HCT116 (cell line): ENCODE measurements at regions not wholly inside any gene's neighbourhood (a gene's known extent, or its start where the extent isn't known, plus 50 kb on each side); places are given as distances from the start of the nearest gene placed in this dataset.

Source experiments
- ATF3 ChIP-seq: IDR thresholded peaks from 2 replicates; pipeline ENCODE4 v1.6.1; 2012
- CBX3 ChIP-seq: IDR thresholded peaks from 2 replicates; pipeline ENCODE4 v1.6.1; 2012; ENCODE audit warnings: low read depth
- CEBPB ChIP-seq: IDR thresholded peaks from 2 replicates; pipeline ENCODE4 v1.6.1; 2012; ENCODE audit warnings: low read depth
- EGR1 ChIP-seq: IDR thresholded peaks from 2 replicates; pipeline ENCODE4 v1.6.1; 2012; ENCODE audit warnings: low read depth
- EZH2phosphoT487 ChIP-seq: fragments of 200-600 bp; IDR thresholded peaks from 2 replicates; pipeline ENCODE4 v1.6.1; 2018; ENCODE audit warnings: antibody characterized with exemption, borderline replicate concordance
- JUND ChIP-seq: IDR thresholded peaks from 2 replicates; pipeline ENCODE4 v1.6.1; 2012
- POLR2A ChIP-seq: IDR thresholded peaks from 2 replicates; pipeline ENCODE4 v1.7.0; 2011; ENCODE audit warnings: borderline replicate concordance; ENCODE audit not compliant: insufficient read depth, insufficient read length; ENCODE audit errors: extremely low read depth
- POLR2AphosphoS5 ChIP-seq: IDR thresholded peaks from 2 replicates; pipeline ENCODE4 v1.6.1; 2011; ENCODE audit warnings: mild to moderate bottlenecking, low read depth, low read length, moderate library complexity
- REST ChIP-seq: IDR thresholded peaks from 2 replicates; pipeline ENCODE4 v1.6.1; 2012; ENCODE audit warnings: low read depth
- SIN3A ChIP-seq: IDR thresholded peaks from 2 replicates; pipeline ENCODE4 v1.6.1; 2012; ENCODE audit warnings: low read depth
- YY1 ChIP-seq: IDR thresholded peaks from 2 replicates; pipeline ENCODE4 v1.6.1; 2011; ENCODE audit warnings: low read length, low read depth, moderate library complexity, mild to moderate bottlenecking; ENCODE audit not compliant: insufficient replicate concordance; ENCODE audit errors: extremely low read depth
- TF ChIP-seq, protein P1 (sequence below), 3 experiments: fragments of 200-600 bp in 1 of 3; sonication (generic) in 1 of 3; IDR thresholded peaks in 2 of 3; conservative IDR thresholded peaks in 1 of 3; 2 replicates each; pipeline ENCODE4 v1.5.1; 2012 to 2017; ENCODE audit warnings: low read depth in 2 of 3, low read length in 2 of 3, antibody characterized with exemption in 1 of 3, borderline replicate concordance in 1 of 3, control low read depth in 1 of 3, mild to moderate bottlenecking in 1 of 3, mixed read lengths in 1 of 3, mixed run types in 1 of 3, moderate library complexity in 1 of 3; ENCODE audit not compliant: insufficient read depth in 1 of 3
- TF ChIP-seq, protein P2 (sequence below): IDR thresholded peaks from 2 replicates; pipeline ENCODE4 v1.6.1; 2011; ENCODE audit warnings: mild to moderate bottlenecking, low read length, moderate library complexity; ENCODE audit not compliant: insufficient replicate concordance; ENCODE audit errors: extremely low read depth

DNA sequence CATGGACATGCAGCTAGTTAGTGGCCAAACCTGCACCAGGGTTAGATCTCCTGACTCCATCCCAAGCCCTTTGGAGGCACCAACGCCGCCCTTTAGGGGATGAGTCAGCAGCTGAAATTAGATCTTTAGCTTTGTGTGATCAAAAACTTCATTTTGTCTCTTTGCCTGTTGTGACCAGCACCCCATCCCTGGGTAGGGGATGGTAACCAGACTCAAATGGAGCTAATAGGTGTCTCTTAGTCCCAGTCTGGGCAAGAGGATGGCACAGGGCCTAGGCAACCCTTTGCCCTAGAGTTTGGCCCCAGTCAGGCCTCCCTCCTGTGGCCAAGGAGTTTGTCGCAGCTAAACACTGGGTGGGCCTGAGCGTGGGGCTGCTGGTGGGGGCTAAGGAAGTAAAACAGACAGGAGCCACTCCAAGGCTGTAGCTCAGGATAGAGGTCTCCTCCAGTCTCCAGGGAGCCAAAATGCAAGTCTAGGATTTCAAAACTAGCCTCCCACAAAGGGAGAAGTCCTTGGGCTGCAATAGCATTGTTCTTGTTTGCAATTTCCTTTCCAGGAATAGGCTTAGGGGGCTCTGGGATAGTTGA lies 105.1 kb downstream of the CPN2 start:
- no peak for TF ChIP-seq EZH2phosphoT487
- TF ChIP-seq JUND, result no peak
- TF ChIP-seq EGR1, result no peak
- TF ChIP-seq, protein P1, sequence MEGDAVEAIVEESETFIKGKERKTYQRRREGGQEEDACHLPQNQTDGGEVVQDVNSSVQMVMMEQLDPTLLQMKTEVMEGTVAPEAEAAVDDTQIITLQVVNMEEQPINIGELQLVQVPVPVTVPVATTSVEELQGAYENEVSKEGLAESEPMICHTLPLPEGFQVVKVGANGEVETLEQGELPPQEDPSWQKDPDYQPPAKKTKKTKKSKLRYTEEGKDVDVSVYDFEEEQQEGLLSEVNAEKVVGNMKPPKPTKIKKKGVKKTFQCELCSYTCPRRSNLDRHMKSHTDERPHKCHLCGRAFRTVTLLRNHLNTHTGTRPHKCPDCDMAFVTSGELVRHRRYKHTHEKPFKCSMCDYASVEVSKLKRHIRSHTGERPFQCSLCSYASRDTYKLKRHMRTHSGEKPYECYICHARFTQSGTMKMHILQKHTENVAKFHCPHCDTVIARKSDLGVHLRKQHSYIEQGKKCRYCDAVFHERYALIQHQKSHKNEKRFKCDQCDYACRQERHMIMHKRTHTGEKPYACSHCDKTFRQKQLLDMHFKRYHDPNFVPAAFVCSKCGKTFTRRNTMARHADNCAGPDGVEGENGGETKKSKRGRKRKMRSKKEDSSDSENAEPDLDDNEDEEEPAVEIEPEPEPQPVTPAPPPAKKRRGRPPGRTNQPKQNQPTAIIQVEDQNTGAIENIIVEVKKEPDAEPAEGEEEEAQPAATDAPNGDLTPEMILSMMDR (IDR thresholded peaks at IDR 0.05 in 2 of 3, conservative IDR thresholded peaks at IDR 0.05 in 1 of 3; ENCODE audit: borderline replicate concordance in 1 of 3, insufficient read depth in 1 of 3, low read depth in 2 of 3, low read length in 2 of 3), result peak in 1 of 3 experiments; percentile 13; a peak in 2 of 6 replicates
- no peak for TF ChIP-seq ATF3
- no peak for TF ChIP-seq CBX3
- no peak for TF ChIP-seq POLR2A
- TF ChIP-seq YY1, result no peak
- TF ChIP-seq POLR2AphosphoS5, result no peak
- TF ChIP-seq SIN3A, result no peak
- TF ChIP-seq REST, result no peak
- TF ChIP-seq CEBPB, result no peak
- TF ChIP-seq, protein P2, sequence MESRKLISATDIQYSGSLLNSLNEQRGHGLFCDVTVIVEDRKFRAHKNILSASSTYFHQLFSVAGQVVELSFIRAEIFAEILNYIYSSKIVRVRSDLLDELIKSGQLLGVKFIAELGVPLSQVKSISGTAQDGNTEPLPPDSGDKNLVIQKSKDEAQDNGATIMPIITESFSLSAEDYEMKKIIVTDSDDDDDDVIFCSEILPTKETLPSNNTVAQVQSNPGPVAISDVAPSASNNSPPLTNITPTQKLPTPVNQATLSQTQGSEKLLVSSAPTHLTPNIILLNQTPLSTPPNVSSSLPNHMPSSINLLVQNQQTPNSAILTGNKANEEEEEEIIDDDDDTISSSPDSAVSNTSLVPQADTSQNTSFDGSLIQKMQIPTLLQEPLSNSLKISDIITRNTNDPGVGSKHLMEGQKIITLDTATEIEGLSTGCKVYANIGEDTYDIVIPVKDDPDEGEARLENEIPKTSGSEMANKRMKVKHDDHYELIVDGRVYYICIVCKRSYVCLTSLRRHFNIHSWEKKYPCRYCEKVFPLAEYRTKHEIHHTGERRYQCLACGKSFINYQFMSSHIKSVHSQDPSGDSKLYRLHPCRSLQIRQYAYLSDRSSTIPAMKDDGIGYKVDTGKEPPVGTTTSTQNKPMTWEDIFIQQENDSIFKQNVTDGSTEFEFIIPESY, result no peak
